ENCODE measurements at regions not wholly inside any gene's neighbourhood (a gene's known extent, or its start where the extent isn't known, plus 50 kb on each side); places are given as distances from the start of the nearest gene placed in this dataset.
A peak's percentile ranks its signal among the peaks of the same experiment; 100 is the strongest.
"Not testable (repeated sequence)": the region's sequence is repeated elsewhere in the genome, so short reads cannot be mapped to it uniquely, and the experiment has no call there.

GRCh38 chr6:23534351-23534750 lies 591.7 kb upstream of the NRSN1 start:
- Histone ChIP-seq H3K36me3 (no peaks in the 10 kb centered on the region), H3K27ac (no peak overlapping the region), H3K9me3 (peaks cover 0 to 6% (median 0%) of the 10 kb centered on the region in 11 donors), H3K4me1 (peaks cover 0 to 11% (median 0%) of the 10 kb centered on the region in 9 donors), H3K27me3 (no peaks in the 10 kb centered on the region), H3K4me3 (no peak overlapping the region)
- intact Hi-C loops (cut with DNase I): no loop called here
- DNase-seq (no peak), ATAC-seq (no peak)
- 81 to 84% methylated on average over 2 of the region's 2 CpGs for whole genome bisulfite sequencing, 2 donors
- no peak for TF ChIP-seq CTCF (IDR thresholded peaks at IDR 0.05)

GRCh38 chr6:23535101-23535500 lies 590.9 kb upstream of the NRSN1 start:
- Histone ChIP-seq H3K9me3 (no peaks in the 10 kb centered on the region), H3K36me3 (no peaks in the 10 kb centered on the region), H3K4me3 (no peak overlapping the region), H3K4me1 (peaks cover 0 to 11% (median 0%) of the 10 kb centered on the region in 9 donors), H3K27me3 (no peaks in the 10 kb centered on the region), H3K27ac (no peak overlapping the region)
- no peak for TF ChIP-seq CTCF (IDR thresholded peaks at IDR 0.05)
- ATAC-seq (no peak), DNase-seq (no peak)
- 93 to 99% methylated on average over 2 of the region's 2 CpGs for WGBS, 2 donors
- intact Hi-C loops (cut with DNase I): no loop called here

- Histone ChIP-seq H3K27ac (no peak overlapping the region), H3K4me1 (no peaks in the 10 kb centered on the region), H3K4me3 (no peak overlapping the region), H3K27me3 (no peaks in the 10 kb centered on the region), H3K36me3 (no peaks in the 10 kb centered on the region), H3K9me3 (no peaks in the 10 kb centered on the region)
- intact Hi-C loops (cut with DNase I): no loop called here
- TF ChIP-seq CTCF (IDR thresholded peaks at IDR 0.05): no peak
- ATAC-seq (no peak), DNase-seq (no peak)
Observed at GRCh38 chr6:23537828-23538227, 588.2 kb upstream of the NRSN1 start.

GRCh38 chr6:23547851-23548250 lies 578.2 kb upstream of the NRSN1 start:
- 1 to 71% methylated on average over 1 of the region's 1 CpG for WGBS, 2 donors
- Histone ChIP-seq H3K27me3 (no peaks in the 10 kb centered on the region), H3K27ac (no peak overlapping the region), H3K36me3 (no peaks in the 10 kb centered on the region), H3K4me1 (no peaks in the 10 kb centered on the region), H3K9me3 (no peaks in the 10 kb centered on the region), H3K4me3 (no peak overlapping the region)
- intact Hi-C loops (cut with DNase I): no loop called here
- TF ChIP-seq CTCF (IDR thresholded peaks at IDR 0.05): peak in 2 of 9 donors; percentile 17 to 18
- DNase-seq: no peak
- ATAC-seq: no peak

- intact Hi-C loops (cut with DNase I); ATAC-seq: not testable (repeated sequence)
- 90 to 91% methylated on average over 1 of the region's 1 CpG for WGBS, 2 donors
Observed at GRCh38 chr6:23554953-23555352, 571.1 kb upstream of the NRSN1 start.

More at GRCh38 chr6:23554953-23555352, 571.1 kb upstream of the NRSN1 start:
- H3K27me3 ChIP-seq, H3K4me1 ChIP-seq, H3K27ac ChIP-seq, H3K4me3 ChIP-seq, H3K9me3 ChIP-seq, H3K36me3 ChIP-seq, DNase-seq: not testable (repeated sequence)
